GM18870 (cell line): ENCODE measurements at regions not wholly inside any gene's neighbourhood (a gene's known extent, or its start where the extent isn't known, plus 50 kb on each side); places are given as distances from the start of the nearest gene placed in this dataset.
A peak's percentile ranks its signal among the peaks of the same experiment; 100 is the strongest.

Experiments used
- ATAC-seq: cut with Tn5 transposase; IDR thresholded peaks from one replicate; pipeline ENCODE4 v1.9.1; 2021; ENCODE audit warnings: moderate library complexity; ENCODE audit not compliant: unreplicated experiment

GRCh38 chr11:27216270-27217149 is 146.5 kb downstream of the CCDC34 start:
- no peak for ATAC-seq

GRCh38 chr11:27215471-27216269 is 147.3 kb downstream of the CCDC34 start:
- no peak for ATAC-seq

GRCh38 chr11:27214713-27215112 is 148.3 kb downstream of the CCDC34 start:
- ATAC-seq, result no peak

DNA sequence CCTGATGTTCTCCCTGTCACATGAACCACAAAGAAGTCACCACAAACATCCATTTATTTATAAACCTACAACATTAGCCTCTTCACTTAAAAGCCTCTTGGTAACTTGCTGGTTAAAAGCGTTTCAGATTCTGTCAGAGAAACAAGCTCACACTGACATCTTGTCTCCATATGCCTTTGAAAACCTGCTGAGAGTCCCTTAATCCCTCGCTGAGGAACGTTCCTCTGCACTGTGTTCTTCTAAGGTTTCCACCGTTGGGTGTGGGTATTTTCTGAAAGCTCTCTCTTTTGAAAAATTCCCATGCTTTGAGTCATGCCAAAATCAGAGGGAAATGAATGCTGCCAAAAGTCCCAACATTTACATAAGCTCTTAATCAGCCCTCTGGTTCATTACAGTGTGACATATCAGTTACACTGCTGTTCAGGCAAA is 149.8 kb downstream of the CCDC34 start:
- peak; percentile 31 for ATAC-seq

DNA sequence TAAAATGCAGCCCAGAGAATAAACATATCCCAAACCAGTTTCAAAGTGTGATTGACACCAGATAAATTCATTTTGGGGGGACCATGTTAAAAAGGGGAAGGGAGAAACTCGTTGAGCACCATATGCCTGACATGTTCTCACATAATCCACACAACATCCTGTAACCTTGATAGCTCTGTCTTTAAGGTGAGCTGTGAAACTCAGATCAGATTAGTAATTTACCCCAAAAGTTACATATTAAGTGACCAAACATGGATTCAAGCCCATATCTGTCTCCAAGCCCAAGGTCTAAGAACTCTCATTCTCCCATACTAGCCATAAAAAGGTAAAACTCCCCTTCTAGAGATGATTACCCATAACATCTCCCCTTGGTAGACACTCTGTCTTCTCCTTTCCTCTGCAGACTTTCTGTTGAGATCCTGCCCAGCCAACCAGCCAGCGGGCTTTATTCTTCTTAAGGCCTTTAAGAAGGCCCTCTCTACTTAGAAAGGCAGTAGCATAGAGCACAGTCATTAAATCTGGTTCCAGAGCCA is 150.7 kb downstream of the CCDC34 start:
- ATAC-seq, result peak; percentile 39

- no peak for ATAC-seq
Measured at GRCh38 chr11:27211370-27212127, 151.5 kb downstream of the CCDC34 start.

DNA sequence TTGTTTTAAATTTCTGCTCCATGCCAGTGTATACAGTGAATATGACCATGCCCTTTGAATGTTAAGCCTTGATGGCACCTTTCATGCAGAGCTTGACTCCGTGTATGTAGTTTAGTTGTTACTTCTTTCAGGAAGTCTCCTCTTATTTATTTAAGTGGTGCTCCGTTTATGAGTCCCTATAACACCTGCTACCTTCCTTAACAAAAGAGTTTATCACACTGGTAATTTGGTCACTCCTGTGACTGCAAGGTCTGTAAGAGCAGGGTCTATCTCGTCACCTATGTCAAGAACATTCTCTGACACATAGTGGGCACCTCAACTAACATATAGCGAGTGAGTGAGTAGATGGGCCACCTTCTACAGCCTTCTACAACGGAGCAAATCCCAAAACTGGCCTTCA is 152.5 kb downstream of the CCDC34 start:
- no peak for ATAC-seq

DNA sequence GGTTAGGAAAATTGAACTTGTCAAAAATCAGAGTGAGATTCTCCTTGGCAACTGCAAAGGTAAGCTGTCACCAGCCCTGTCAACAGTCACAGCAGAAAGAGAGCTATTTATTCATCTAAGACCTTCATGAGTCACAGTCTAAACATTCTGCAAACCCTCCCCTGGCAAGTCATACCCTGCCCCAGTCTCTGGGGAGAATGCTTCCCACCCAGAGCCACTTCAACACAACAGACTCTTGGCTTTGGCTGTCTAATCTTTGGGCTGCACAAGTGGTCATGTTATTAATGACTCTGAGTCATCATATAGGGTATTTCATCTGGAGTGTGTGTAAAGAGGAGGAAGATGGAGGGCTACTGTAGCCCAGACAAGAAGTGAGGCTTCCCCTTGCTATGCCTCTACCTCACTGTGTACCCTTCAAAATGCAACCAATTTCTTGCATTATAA is 153.4 kb downstream of the CCDC34 start:
- ATAC-seq, result peak; percentile 59

GRCh38 chr11:27208846-27209245 is 154.2 kb downstream of the CCDC34 start:
- ATAC-seq, result no peak

- no peak for ATAC-seq
Measured at GRCh38 chr11:27207025-27207650, 155.9 kb downstream of the CCDC34 start.

DNA sequence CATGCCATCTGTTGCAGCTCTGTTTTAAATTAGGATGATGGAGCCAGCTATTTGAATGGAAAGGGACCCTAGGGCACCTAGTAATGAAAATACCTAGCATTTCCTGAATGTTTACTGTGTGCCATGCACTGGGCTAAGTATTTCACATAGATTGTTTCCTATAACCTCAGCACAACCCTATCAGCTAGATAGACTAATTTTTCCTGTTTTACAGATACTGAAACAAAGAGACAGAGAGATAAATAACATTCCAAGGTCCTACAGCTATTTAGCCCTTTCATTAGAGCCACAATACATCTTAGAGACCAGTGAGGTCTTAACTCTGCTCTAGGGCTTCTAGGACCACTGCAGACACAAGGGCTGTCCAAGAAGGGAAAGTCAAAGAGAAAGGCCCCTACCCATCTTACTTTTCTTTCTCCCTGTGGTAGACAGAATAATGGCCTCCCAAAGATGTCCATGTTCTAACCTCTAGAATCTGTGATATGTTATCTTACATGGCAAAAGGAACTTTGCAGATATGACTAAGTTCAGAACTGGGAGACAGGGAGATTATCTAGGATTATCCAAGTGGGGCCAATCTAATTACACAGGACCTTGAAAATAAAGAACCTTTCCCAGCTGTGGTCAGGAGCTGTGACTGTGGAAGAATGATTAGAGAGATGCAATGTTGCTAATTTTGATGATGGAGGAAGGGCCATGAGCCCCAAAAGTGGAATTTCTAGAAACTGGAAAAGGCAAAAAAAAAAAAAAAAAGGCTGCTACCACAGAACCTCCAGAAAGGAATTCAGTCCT is 157.0 kb downstream of the CCDC34 start:
- ATAC-seq, result no peak

- no peak for ATAC-seq
Measured at GRCh38 chr11:27205250-27205649, 157.8 kb downstream of the CCDC34 start.

DNA sequence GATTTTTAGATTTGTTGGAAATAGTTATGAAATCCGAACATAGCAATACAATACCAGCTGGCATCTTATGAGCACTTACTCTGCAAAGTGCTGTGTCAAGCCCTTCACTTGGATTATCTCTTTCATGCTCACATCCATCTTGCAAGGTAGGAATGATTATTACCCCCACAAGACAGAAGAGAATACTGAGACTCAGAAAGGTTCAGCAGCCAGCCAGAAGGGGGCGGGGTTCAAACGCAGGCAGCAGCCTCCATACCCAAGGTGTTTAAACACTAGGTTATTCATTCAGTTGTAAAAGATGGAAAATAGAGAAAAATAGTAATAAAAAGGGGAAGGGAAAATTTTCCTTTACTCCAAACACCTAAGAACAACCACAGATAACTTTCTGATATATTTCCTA is 158.5 kb downstream of the CCDC34 start:
- no peak for ATAC-seq

- ATAC-seq, result no peak
Measured at GRCh38 chr11:27203077-27203647, 159.9 kb downstream of the CCDC34 start.

GRCh38 chr11:27201454-27202302 is 161.1 kb downstream of the BBOX1 start:
- no peak for ATAC-seq

- ATAC-seq, result no peak
Measured at GRCh38 chr11:27200779-27201453, 160.3 kb downstream of the BBOX1 start.

- no peak for ATAC-seq
Measured at GRCh38 chr11:27196203-27196897, 155.7 kb downstream of the BBOX1 start.
